SU-DHL-6 (cell line): ENCODE measurements at regions not wholly inside any gene's neighbourhood (a gene's known extent, or its start where the extent isn't known, plus 50 kb on each side); places are given as distances from the start of the nearest gene placed in this dataset.
"Not testable (repeated sequence)": the region's sequence is repeated elsewhere in the genome, so short reads cannot be mapped to it uniquely, and the experiment has no call there.

Source experiments
- H2AFZ ChIP-seq: fragments of 200-600 bp; sonication (generic); 2 replicates; pipeline ENCODE4 v1.6.1; 2014; ENCODE audit warnings: low read depth, mild to moderate bottlenecking, moderate library complexity, mixed read lengths, antibody characterized with exemption, low read length; ENCODE audit not compliant: severe bottlenecking
- H3F3A ChIP-seq: fragments of 200-600 bp; shearing (Covaris generic); 2 replicates; pipeline ENCODE4 v1.6.0; 2016; ENCODE audit warnings: antibody characterized with exemption, mild to moderate bottlenecking; ENCODE audit not compliant: insufficient read depth
- H3K27ac ChIP-seq: fragments of 200-600 bp; sonication (generic); 2 replicates; pipeline ENCODE4 v1.5.1; 2016; ENCODE audit warnings: low read depth, mild to moderate bottlenecking, low read length, moderate library complexity, mixed read lengths
- H3K27me3 ChIP-seq: fragments of 200-600 bp; sonication (generic), shearing (Covaris generic); 2 replicates; pipeline ENCODE4 v1.6.0; 2014; ENCODE audit warnings: mild to moderate bottlenecking, low read length
- H3K36me3 ChIP-seq: fragments of 200-600 bp; sonication (generic); 2 replicates; pipeline ENCODE4 v1.6.1; 2014; ENCODE audit warnings: mild to moderate bottlenecking, low read length, mixed read lengths
- H3K4me2 ChIP-seq: fragments of 300-600, 200-600 bp; shearing (Covaris generic), sonication (generic); 2 replicates; pipeline ENCODE4 v1.6.0; 2014; ENCODE audit warnings: low read length, low read depth, mild to moderate bottlenecking; ENCODE audit not compliant: poor library complexity, severe bottlenecking
- H3K4me3 ChIP-seq: fragments of 200-600 bp; sonication (generic); 2 replicates; pipeline ENCODE4 v1.5.1; 2014; ENCODE audit warnings: antibody characterized with exemption, low read length, mild to moderate bottlenecking, mixed read lengths; ENCODE audit not compliant: insufficient read depth, poor library complexity, severe bottlenecking
- H3K79me2 ChIP-seq: fragments of 200-600 bp; sonication (generic); 2 replicates; pipeline ENCODE4 v1.6.1; 2014; ENCODE audit warnings: mild to moderate bottlenecking, low read length, moderate library complexity; ENCODE audit not compliant: insufficient read depth
- H3K9ac ChIP-seq: fragments of 200-600 bp; sonication (generic); 2 replicates; pipeline ENCODE4 v1.7.0; 2014; ENCODE audit warnings: mild to moderate bottlenecking, low read length
- H3K9me2 ChIP-seq: fragments of 200-600 bp; sonication (generic); replicated peaks from 2 replicates; pipeline ENCODE4 v1.6.1; 2014; ENCODE audit warnings: low read length; ENCODE audit not compliant: insufficient read depth
- H3K9me3 ChIP-seq: fragments of 200-600 bp; sonication (generic); 2 replicates; pipeline ENCODE4 v1.6.1; 2014; ENCODE audit warnings: low read length, mixed read lengths; ENCODE audit not compliant: insufficient read depth
- H4K20me1 ChIP-seq: fragments of 200-600 bp; sonication (generic); 2 replicates; pipeline ENCODE4 v1.6.1; 2014; ENCODE audit warnings: low read depth, mild to moderate bottlenecking, antibody characterized with exemption, low read length, moderate library complexity, mixed read lengths
- CTCF ChIP-seq: fragments of 200-600 bp; sonication (generic); IDR thresholded peaks from one replicate; pipeline ENCODE4 v1.5.1; 2017; ENCODE audit warnings: antibody characterized with exemption, mild to moderate bottlenecking, low read length, moderate library complexity; ENCODE audit not compliant: insufficient read depth, poor library complexity, severe bottlenecking
- EZH2phosphoT487 ChIP-seq: fragments of 200-600 bp; sonication (generic), shearing (Covaris generic); conservative IDR thresholded peaks from 2 replicates; pipeline ENCODE4 v1.6.1; 2018; ENCODE audit warnings: mild to moderate bottlenecking, antibody characterized with exemption, low read length, moderate library complexity, mixed read lengths

- not testable (repeated sequence) for H3K36me3 ChIP-seq, H2AFZ ChIP-seq, H3F3A ChIP-seq, H3K9me2 ChIP-seq, H3K27ac ChIP-seq, H3K4me3 ChIP-seq, H4K20me1 ChIP-seq, H3K79me2 ChIP-seq, H3K9me3 ChIP-seq, H3K4me2 ChIP-seq, H3K27me3 ChIP-seq, H3K9ac ChIP-seq
Measured at GRCh38 chr17:27365329-27365945, 71.5 kb downstream of the WSB1 start.

GRCh38 chr17:27366437-27366836, 72.5 kb downstream of the WSB1 start:
- Histone ChIP-seq H3K79me2 (no peaks in the 10 kb centered on the region), H3K36me3 (no peaks in the 10 kb centered on the region; the same call in 1 of the 2 replicates), H3K9ac (no peak overlapping the region), H3K9me3 (peaks cover 4% of the 10 kb centered on the region; the same call in 1 of the 2 replicates), H3K4me2 (no peak overlapping the region), H3K27ac (no peak overlapping the region), H2AFZ (no peak overlapping the region), H3K9me2 (no peaks in the 10 kb centered on the region), H3K4me3 (no peak overlapping the region), H4K20me1 (no peaks in the 10 kb centered on the region), H3K27me3 (no peaks in the 10 kb centered on the region), H3F3A (no peaks in the 10 kb centered on the region)
- TF ChIP-seq EZH2phosphoT487 (no peak), CTCF (no peak)

GRCh38 chr17:27367121-27367981, 73.4 kb downstream of the WSB1 start:
- no peaks in the 10 kb centered on the region for H3K27me3 ChIP-seq
- H3K9me2 ChIP-seq, result no peaks in the 10 kb centered on the region
- H2AFZ ChIP-seq, result no peak overlapping the region
- no peak overlapping the region for H3K27ac ChIP-seq
- H3K4me2 ChIP-seq, result no peak overlapping the region
- no peaks in the 10 kb centered on the region for H3K79me2 ChIP-seq
- H3F3A ChIP-seq, result no peaks in the 10 kb centered on the region
- no peak for TF ChIP-seq CTCF
- no peak for TF ChIP-seq EZH2phosphoT487
- no peak overlapping the region for H3K9ac ChIP-seq
- peaks cover 4% of the 10 kb centered on the region; the same call in 1 of the 2 replicates for H3K9me3 ChIP-seq
- H3K4me3 ChIP-seq, result no peak overlapping the region
- H3K36me3 ChIP-seq, result no peaks in the 10 kb centered on the region; the same call in 1 of the 2 replicates
- no peaks in the 10 kb centered on the region for H4K20me1 ChIP-seq
